ENCODE measurements at regions not wholly inside any gene's neighbourhood (a gene's known extent, or its start where the extent isn't known, plus 50 kb on each side); places are given as distances from the start of the nearest gene placed in this dataset.

GRCh38 chr3:104586344-104586743, 780.4 kb upstream of the ALCAM start:
- DNase-seq (ENCODE audit: low spot score) (no peak), ATAC-seq (ENCODE audit: low FRiP score) (no peak)
- no peak for TF ChIP-seq CTCF (IDR thresholded peaks at IDR 0.05)

- no peak for DNase-seq (ENCODE audit: low spot score)
- no peak for ATAC-seq (ENCODE audit: low FRiP score)
- no peak for TF ChIP-seq CTCF (IDR thresholded peaks at IDR 0.05)
Measured at GRCh38 chr3:104588442-104588841, 778.3 kb upstream of the ALCAM start.

GRCh38 chr3:104591776-104592175, 774.9 kb upstream of the ALCAM start:
- ATAC-seq (ENCODE audit: low FRiP score) (no peak), DNase-seq (ENCODE audit: low spot score) (no peak)
- no peak for TF ChIP-seq CTCF (IDR thresholded peaks at IDR 0.05)

DNA sequence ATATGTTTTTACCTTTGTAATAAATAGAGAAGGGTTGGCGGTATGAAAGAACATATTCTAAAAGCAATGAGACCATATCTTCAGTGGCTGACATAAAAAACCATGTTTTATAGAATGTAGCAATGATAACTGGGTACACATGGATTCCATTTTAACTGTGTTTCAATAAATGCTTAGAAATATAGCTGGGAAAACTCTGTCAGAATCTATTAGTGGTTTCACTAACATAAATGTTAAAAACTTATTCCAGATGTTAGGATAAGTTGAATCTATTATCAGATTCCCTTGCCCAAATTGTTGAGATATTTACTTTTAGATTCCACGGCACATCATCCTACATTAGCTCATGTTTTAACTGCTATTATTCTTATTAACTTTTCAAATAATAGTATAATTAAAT, 772.2 kb upstream of the ALCAM start:
- no peak for DNase-seq (ENCODE audit: low spot score)
- TF ChIP-seq CTCF (IDR thresholded peaks at IDR 0.05) = no peak
- no peak for ATAC-seq (ENCODE audit: low FRiP score)

- no peak for TF ChIP-seq CTCF (IDR thresholded peaks at IDR 0.05)
- ATAC-seq (ENCODE audit: low FRiP score) (no peak), DNase-seq (ENCODE audit: low spot score) (no peak)
Measured at GRCh38 chr3:104596054-104596453, 770.7 kb upstream of the ALCAM start.

GRCh38 chr3:104596551-104596950, 770.2 kb upstream of the ALCAM start:
- ATAC-seq (ENCODE audit: low FRiP score) (no peak), DNase-seq (ENCODE audit: low spot score) (no peak)
- no peak for TF ChIP-seq CTCF (IDR thresholded peaks at IDR 0.05)

DNA sequence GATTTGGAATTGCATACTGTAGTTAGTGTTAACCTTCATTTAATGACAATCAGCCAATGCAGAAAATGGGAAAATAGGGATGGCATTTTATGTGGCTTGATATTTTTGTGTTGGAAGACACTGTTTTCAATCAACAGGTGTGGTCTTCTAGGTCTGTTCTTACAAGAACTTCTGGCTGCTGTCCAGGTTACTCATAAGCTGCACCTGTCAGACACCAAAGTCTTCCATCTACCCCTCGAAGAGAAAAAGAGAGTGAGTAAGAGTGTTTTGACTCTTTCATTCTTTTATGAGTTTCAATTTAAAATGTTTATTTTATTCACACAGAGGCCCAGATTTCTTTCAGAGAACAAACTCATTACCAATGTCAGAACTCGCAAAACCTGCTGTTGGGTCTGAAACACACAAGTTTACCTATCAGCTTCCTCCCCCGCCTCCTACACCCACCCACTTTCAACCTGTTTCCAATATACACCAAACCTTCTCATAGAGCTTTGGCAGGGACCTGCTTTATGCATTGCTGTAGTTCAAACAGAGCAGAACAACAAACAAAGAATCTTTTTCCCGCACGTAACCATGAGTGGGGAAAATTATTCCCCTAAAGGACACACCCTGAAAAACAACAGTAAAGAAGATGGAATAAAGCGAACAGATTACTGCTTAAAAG, 767.7 kb upstream of the ALCAM start:
- no peak for TF ChIP-seq CTCF (IDR thresholded peaks at IDR 0.05)
- no peak for ATAC-seq (ENCODE audit: low FRiP score)
- DNase-seq (ENCODE audit: low spot score) = no peak
